ACHN (cell line): ENCODE measurements at regions not wholly inside any gene's neighbourhood (a gene's known extent, or its start where the extent isn't known, plus 50 kb on each side); places are given as distances from the start of the nearest gene placed in this dataset.
"Not testable (repeated sequence)": the region's sequence is repeated elsewhere in the genome, so short reads cannot be mapped to it uniquely, and the experiment has no call there.

Experiments used
- DNase-seq: peaks from one replicate; pipeline ENCODE4 v3.0.0-alpha.2; 2015
- in situ Hi-C: cut with HindIII; loops from 2 replicates; pipeline ENCODE4 v1.10.0; 2017; ENCODE audit warnings: low sequenced_read_pairs, low pct_ligation_motif_present, low pct_unique_long_range_greater_than_20kb

- in situ Hi-C loops, result no loop called here
- DNase-seq, result no peak
Observed at GRCh38 chr4:28228561-28229491, 1368.2 kb downstream of the STIM2 start.

DNA sequence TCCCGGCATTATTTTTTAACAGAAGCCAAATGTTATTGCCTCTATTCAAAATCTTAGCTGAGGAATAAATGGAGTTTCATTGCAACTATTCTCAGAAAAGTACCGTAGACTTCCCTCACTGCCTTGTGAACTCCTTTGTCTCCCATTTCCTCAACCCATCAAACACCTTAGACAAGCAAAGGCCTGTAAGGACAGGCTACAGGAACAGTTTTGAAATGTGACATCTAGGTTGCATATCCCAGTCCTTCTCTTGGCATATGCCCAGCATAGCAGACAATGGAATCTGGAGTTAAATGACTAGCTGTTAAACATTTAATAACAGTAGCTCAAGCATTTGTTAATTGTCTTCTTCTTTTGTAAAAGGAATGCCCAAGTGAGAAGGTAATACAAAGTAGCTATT is 1371.7 kb downstream of the STIM2 start:
- in situ Hi-C loops, result no loop called here
- no peak for DNase-seq

DNA sequence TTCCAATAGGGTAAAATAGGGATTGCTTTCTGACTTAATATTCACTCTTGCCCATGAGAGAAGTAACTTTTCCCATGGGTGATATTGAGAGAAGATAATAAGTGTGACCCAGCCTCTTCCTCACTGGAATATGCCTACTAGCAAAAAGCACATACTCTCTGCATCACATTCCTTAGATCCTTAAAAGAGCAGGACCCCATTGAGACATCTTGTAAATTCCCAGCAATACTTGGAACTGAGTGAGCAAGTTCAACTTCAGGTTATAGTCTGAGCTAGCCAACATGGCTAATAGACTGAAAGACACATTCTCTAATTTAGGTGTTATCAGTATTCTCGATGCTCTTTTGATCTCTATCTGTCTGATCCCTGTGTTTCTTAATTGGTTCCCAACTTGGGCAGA is 1372.3 kb downstream of the STIM2 start:
- no peak for DNase-seq
- in situ Hi-C loops, result no loop called here

GRCh38 chr4:28233724-28234123 is 1373.1 kb downstream of the STIM2 start:
- in situ Hi-C loops, result no loop called here
- no peak for DNase-seq

GRCh38 chr4:28238876-28239275 is 1378.2 kb downstream of the STIM2 start:
- no peak for DNase-seq
- in situ Hi-C loops, result no loop called here

- DNase-seq, result no peak
- in situ Hi-C loops, result no loop called here
Observed at GRCh38 chr4:28241021-28241420, 1380.4 kb downstream of the STIM2 start.

- in situ Hi-C loops, result no loop called here
Observed at GRCh38 chr4:28247805-28248204, 1387.2 kb downstream of the STIM2 start.

GRCh38 chr4:28248269-28248668 is 1387.6 kb downstream of the STIM2 start:
- no peak for DNase-seq
- in situ Hi-C loops, result no loop called here

More at GRCh38 chr4:28247805-28248204, 1387.2 kb downstream of the STIM2 start:
- no peak for DNase-seq

DNA sequence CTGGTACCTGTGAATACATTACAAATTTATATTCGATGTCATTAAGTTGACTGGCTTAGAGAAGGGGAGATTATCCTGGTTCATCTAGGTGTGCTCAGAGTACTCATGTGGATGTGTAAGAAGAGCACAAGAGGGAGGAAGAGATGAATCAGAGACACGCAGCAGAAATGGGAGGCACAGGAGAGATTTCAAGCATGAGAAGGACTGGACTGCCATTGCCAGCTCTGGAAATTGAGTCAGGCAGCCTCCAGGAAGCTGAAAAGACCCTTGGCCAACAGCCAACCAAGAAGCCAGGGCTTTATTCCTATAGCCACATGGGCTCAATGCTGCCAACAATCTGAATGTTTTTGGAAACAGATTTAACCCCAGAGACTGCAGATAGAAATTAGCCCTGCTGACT is 1390.0 kb downstream of the STIM2 start:
- in situ Hi-C loops, result no loop called here
- no peak for DNase-seq

GRCh38 chr4:28251831-28252230 is 1391.2 kb downstream of the STIM2 start:
- DNase-seq, result no peak
- in situ Hi-C loops, result no loop called here

DNA sequence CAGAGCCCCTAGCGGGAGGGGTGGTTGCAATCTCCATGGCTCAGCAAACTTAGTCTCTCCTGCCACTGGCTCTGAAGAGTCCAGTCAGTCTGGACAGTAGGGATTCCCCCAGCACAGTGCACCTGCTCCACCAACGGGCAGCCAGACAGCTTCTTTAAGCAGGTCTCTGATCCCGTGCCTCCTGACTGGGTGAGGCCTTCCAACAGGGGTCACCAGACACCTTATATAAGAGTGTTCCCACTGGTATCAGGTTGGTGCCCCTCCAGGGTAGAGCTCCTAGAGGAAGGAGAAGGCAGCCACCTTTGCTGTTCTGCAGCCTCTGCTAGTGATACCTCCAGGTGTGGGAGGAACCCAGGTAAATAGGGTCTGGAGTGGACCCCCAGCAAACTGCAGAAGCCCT is 1393.4 kb downstream of the STIM2 start:
- in situ Hi-C loops, result no loop called here
- no peak for DNase-seq

GRCh38 chr4:28256295-28256694 is 1395.7 kb downstream of the STIM2 start:
- no peak for DNase-seq
- in situ Hi-C loops, result no loop called here

- DNase-seq, result no peak
- in situ Hi-C loops, result no loop called here
Observed at GRCh38 chr4:28259951-28260350, 1399.3 kb downstream of the STIM2 start.

- in situ Hi-C loops, result no loop called here
- no peak for DNase-seq
Observed at GRCh38 chr4:28267166-28267565, 1406.5 kb downstream of the STIM2 start.

GRCh38 chr4:28269426-28269825 is 1408.8 kb downstream of the STIM2 start:
- in situ Hi-C loops, result no loop called here
- no peak for DNase-seq

- in situ Hi-C loops, result no loop called here
- DNase-seq, result no peak
Observed at GRCh38 chr4:28277931-28278330, 1417.3 kb downstream of the STIM2 start.

- DNase-seq, result no peak
- in situ Hi-C loops, result no loop called here
Observed at GRCh38 chr4:28278676-28279075, 1418.0 kb downstream of the STIM2 start.

GRCh38 chr4:28279249-28279648 is 1418.6 kb downstream of the STIM2 start:
- in situ Hi-C loops, result no loop called here
- DNase-seq, result no peak

DNA sequence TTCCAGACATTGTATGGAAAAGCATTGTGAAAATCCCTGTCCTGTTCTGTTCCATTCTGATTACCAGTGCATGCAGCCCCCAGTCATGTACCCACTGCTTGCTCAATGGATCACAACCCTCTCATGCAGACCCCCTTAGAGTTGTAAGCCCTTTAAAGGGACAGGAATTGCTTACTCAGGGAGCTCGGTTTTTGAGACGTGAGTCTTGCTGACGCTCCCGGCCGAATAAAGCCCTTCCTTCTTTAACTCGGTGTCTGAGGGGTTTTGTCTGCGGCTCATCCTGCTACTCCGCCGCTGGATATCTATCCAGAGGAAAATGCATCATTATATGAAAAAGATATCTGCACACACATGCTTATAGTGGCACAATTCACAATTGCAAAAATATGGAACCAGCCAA is 1425.6 kb downstream of the STIM2 start:
- DNase-seq, in situ Hi-C loops: not testable (repeated sequence)

GRCh38 chr4:28287831-28288233 is 1427.2 kb downstream of the STIM2 start:
- peak; percentile 26 for DNase-seq
- in situ Hi-C loops, result no loop called here
